CD14-positive monocyte (primary cell): ENCODE measurements at regions not wholly inside any gene's neighbourhood (a gene's known extent, or its start where the extent isn't known, plus 50 kb on each side); places are given as distances from the start of the nearest gene placed in this dataset.

ENCODE experiments used
- DNase-seq, 3 donors: peaks; one replicate each; pipeline ENCODE4 v3.0.0-alpha.2; 2011 to 2022
- H2AFZ ChIP-seq: 2 replicates; pipeline ENCODE4 v1.6.0; 2012; ENCODE audit warnings: mild to moderate bottlenecking, low read depth, low read length, inconsistent platforms; ENCODE audit not compliant: insufficient read depth, poor library complexity, severe bottlenecking
- H3K27ac ChIP-seq, 2 donors: 1 replicate in 1 of 2; 2 replicates in 1 of 2; pipeline ENCODE4 v1.5.1; 2012 to 2013; ENCODE audit warnings: low read length in 2 of 2, control low read depth in 1 of 2, inconsistent platforms in 1 of 2, low read depth in 1 of 2, mild to moderate bottlenecking in 1 of 2
- H3K27me3 ChIP-seq, 2 donors: one replicate each; pipeline versions ENCODE4 v1.6.0 to v1.6.1; 2011 to 2013; ENCODE audit warnings: low read length in 2 of 2; ENCODE audit not compliant: control insufficient read depth in 2 of 2, insufficient read depth in 2 of 2
- H3K36me3 ChIP-seq, 2 donors: replicated peaks in 1 of 2; 1 replicate in 1 of 2; 2 replicates in 1 of 2; pipeline versions ENCODE4 v1.5.1 to v1.6.1; 2012 to 2013; ENCODE audit warnings: low read length in 2 of 2, control low read depth in 1 of 2, inconsistent platforms in 1 of 2, mild to moderate bottlenecking in 1 of 2; ENCODE audit not compliant: insufficient read depth in 2 of 2, control insufficient read depth in 1 of 2
- H3K4me1 ChIP-seq, 2 donors: 1 replicate in 1 of 2; 2 replicates in 1 of 2; pipeline versions ENCODE4 v1.5.1 to v1.6.1; 2012 to 2013; ENCODE audit warnings: low read length in 2 of 2, control low read depth in 1 of 2, inconsistent platforms in 1 of 2, mild to moderate bottlenecking in 1 of 2, moderate library complexity in 1 of 2; ENCODE audit not compliant: insufficient read depth in 2 of 2, control insufficient read depth in 1 of 2
- H3K4me2 ChIP-seq: replicated peaks from 2 replicates; pipeline ENCODE3; 2012; ENCODE audit warnings: low read length, moderate library complexity, mild to moderate bottlenecking; ENCODE audit not compliant: poor library complexity, severe bottlenecking; ENCODE audit errors: extremely low read depth
- H3K4me3 ChIP-seq, 3 experiments: fragments of 200-600 bp in 1 of 3; sonication (generic) in 1 of 3; replicated peaks in 1 of 3; 1 replicate in 2 of 3; 2 replicates in 1 of 3; pipeline ENCODE4 v1.5.1; 2011 to 2013; ENCODE audit warnings: low read length in 3 of 3, mild to moderate bottlenecking in 3 of 3, control low read depth in 2 of 3, low read depth in 2 of 3, inconsistent platforms in 1 of 3, moderate library complexity in 1 of 3
- H3K79me2 ChIP-seq: 2 replicates; pipeline ENCODE4 v1.6.0; 2012; ENCODE audit warnings: mild to moderate bottlenecking, control low read depth, inconsistent platforms, low read length, moderate library complexity; ENCODE audit not compliant: insufficient read depth
- H3K9ac ChIP-seq: 2 replicates; pipeline ENCODE4 v1.6.0; 2017; ENCODE audit warnings: low read length, mild to moderate bottlenecking; ENCODE audit not compliant: insufficient read depth, poor library complexity, severe bottlenecking
- H3K9me3 ChIP-seq, 2 donors: replicated peaks in 1 of 2; 1 replicate in 1 of 2; 2 replicates in 1 of 2; pipeline versions ENCODE4 v1.5.1 to v1.6.1; 2012 to 2013; ENCODE audit warnings: low read length in 2 of 2, control low read depth in 1 of 2; ENCODE audit not compliant: control insufficient read depth in 1 of 2, insufficient read depth in 1 of 2
- H4K20me1 ChIP-seq: 2 replicates; pipeline ENCODE4 v1.6.0; 2012; ENCODE audit warnings: mild to moderate bottlenecking, low read length, control low read depth, moderate library complexity; ENCODE audit not compliant: insufficient read depth
- H3K27ac Mint-ChIP-seq, 7 donors: one replicate each; pipeline ENCODE4 v1.8.0; 2020; ENCODE audit warnings: mild to moderate bottlenecking in 7 of 7, mixed read lengths in 7 of 7, moderate library complexity in 6 of 7, inconsistent platforms in 2 of 7
- H3K27me3 Mint-ChIP-seq, 3 donors: one replicate each; pipeline ENCODE4 v1.8.0; 2021 to 2022; ENCODE audit warnings: low read depth in 3 of 3, mild to moderate bottlenecking in 3 of 3, mixed read lengths in 3 of 3, moderate library complexity in 3 of 3, inconsistent platforms in 1 of 3
- H3K36me3 Mint-ChIP-seq, 2 donors: one replicate each; pipeline ENCODE4 v1.8.0; 2020; ENCODE audit warnings: mixed read lengths in 2 of 2, inconsistent platforms in 1 of 2, mild to moderate bottlenecking in 1 of 2
- H3K4me1 Mint-ChIP-seq: one replicate; pipeline ENCODE4 v1.8.0; 2020; ENCODE audit warnings: mild to moderate bottlenecking, mixed read lengths
- H3K4me3 Mint-ChIP-seq, 2 donors: one replicate each; pipeline ENCODE4 v1.8.0; 2020; ENCODE audit warnings: mild to moderate bottlenecking in 2 of 2, mixed read lengths in 2 of 2, moderate library complexity in 1 of 2
- H3K9me3 Mint-ChIP-seq, 7 donors: one replicate each; pipeline ENCODE4 v1.8.0; 2020 to 2022; ENCODE audit warnings: mixed read lengths in 7 of 7, mild to moderate bottlenecking in 6 of 7, moderate library complexity in 6 of 7, inconsistent platforms in 2 of 7
- WGBS: methylation state at CpG from one replicate; pipeline ENCODE4 v1.1.5; 2013; ENCODE audit warnings: missing lambda C conversion rate; ENCODE audit not compliant: insufficient coverage; 5-methylcytosine and 5-hydroxymethylcytosine counted together
- intact Hi-C, 2 donors: fragments of 100-400 bp; cut with micrococcal nuclease; formaldehyde crosslinking; loops; one replicate each; pipeline versions ENCODE4 v1.15.0 to v1.15.1; 2023
- TF ChIP-seq, protein P1 (sequence below): fragments of 200-600 bp; IDR thresholded peaks from one replicate; pipeline ENCODE4 v1.8.0; 2022; ENCODE audit warnings: antibody characterized with exemption, mild to moderate bottlenecking

DNA sequence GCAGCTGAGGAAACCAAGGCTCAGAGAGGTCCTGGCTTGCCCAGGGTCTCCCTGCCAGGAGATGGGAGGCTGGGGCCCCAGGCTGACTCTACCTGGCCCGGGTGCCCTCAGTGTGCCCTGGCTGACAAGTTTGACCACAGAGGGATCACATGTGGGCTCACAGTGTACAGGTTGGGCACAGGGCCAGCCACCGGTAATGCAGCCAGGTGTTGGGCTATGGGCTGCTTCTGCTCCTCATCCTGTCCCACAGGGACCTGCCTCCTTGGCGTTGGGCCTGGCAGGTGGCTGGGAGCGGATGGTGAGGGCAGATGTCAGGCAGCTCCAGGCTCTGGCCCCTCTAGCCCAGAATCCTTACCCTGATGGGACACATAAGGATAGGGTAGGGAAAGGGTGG, 250.5 kb downstream of the LOXHD1 start:
- Histone ChIP-seq H4K20me1 (no peaks in the 10 kb centered on the region), H3K9ac (no peak overlapping the region), H3K27me3 (no peaks in the 10 kb centered on the region), H3K36me3 (no peaks in the 10 kb centered on the region), H3K4me3 (no peak overlapping the region), H2AFZ (no peak overlapping the region), H3K79me2 (no peaks in the 10 kb centered on the region), H3K4me1 (no peaks in the 10 kb centered on the region), H3K4me2 (no peak overlapping the region), H3K9me3 (no peaks in the 10 kb centered on the region), H3K27ac (no peak overlapping the region)
- 62% methylated on average over 2 of the region's 4 CpGs for WGBS
- no peaks in the 10 kb centered on the region for H3K36me3 Mint-ChIP-seq
- H3K9me3 Mint-ChIP-seq, result peaks cover 0 to 1% (median 0%) of the 10 kb centered on the region in 7 donors
- no peaks in the 10 kb centered on the region for H3K4me1 Mint-ChIP-seq
- no peak overlapping the region for H3K4me3 Mint-ChIP-seq
- TF ChIP-seq, protein P1, sequence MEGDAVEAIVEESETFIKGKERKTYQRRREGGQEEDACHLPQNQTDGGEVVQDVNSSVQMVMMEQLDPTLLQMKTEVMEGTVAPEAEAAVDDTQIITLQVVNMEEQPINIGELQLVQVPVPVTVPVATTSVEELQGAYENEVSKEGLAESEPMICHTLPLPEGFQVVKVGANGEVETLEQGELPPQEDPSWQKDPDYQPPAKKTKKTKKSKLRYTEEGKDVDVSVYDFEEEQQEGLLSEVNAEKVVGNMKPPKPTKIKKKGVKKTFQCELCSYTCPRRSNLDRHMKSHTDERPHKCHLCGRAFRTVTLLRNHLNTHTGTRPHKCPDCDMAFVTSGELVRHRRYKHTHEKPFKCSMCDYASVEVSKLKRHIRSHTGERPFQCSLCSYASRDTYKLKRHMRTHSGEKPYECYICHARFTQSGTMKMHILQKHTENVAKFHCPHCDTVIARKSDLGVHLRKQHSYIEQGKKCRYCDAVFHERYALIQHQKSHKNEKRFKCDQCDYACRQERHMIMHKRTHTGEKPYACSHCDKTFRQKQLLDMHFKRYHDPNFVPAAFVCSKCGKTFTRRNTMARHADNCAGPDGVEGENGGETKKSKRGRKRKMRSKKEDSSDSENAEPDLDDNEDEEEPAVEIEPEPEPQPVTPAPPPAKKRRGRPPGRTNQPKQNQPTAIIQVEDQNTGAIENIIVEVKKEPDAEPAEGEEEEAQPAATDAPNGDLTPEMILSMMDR, result no peak
- DNase-seq, result no peak
- H3K27ac Mint-ChIP-seq, result no peak overlapping the region
- H3K27me3 Mint-ChIP-seq, result peaks cover 4 to 8% (median 8%) of the 10 kb centered on the region in 3 donors
- intact Hi-C loops, result no loop called here

DNA sequence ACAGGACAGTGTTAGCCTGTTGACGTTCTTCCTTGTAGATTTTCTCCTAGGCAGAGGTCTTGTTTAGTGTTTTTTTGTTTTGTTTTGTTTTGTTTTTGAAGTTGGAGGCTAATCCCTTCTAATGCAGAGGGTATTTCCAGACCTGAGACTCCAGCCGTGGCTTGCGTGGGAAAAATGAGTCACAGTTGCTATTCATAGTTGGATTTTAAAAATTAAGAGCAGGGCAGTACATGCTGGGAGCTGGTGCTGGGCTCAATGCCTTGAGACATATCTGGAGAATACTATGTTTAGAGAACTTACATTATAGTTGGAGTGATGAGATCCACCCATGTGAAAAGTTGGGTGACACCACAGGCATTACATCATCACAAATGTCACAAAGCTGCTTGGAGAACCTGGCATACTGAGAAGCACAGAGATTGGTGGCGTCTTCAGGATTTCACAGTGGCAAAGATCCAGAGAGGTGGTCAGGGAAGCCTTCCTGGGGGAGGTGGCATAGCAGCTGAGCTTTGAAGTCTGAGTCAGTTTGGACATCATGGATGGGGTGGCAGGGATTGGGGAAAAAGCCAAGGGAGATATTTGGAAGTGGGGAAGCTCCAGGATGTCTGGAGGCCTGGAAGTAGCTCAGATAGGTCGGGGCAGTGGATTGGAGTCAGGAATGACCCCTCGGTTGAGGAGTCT, 249.4 kb downstream of the LOXHD1 start:
- Histone ChIP-seq H3K79me2 (no peaks in the 10 kb centered on the region), H3K4me1 (no peaks in the 10 kb centered on the region), H3K9ac (no peak overlapping the region), H3K36me3 (no peaks in the 10 kb centered on the region), H3K27ac (no peak overlapping the region), H3K9me3 (no peaks in the 10 kb centered on the region), H3K4me3 (no peak overlapping the region), H3K27me3 (no peaks in the 10 kb centered on the region), H3K4me2 (no peak overlapping the region), H2AFZ (no peak overlapping the region), H4K20me1 (no peaks in the 10 kb centered on the region)
- H3K4me1 Mint-ChIP-seq, result no peaks in the 10 kb centered on the region
- TF ChIP-seq, protein P1, result no peak
- DNase-seq, result no peak
- peaks cover 4 to 8% (median 6%) of the 10 kb centered on the region in 3 donors for H3K27me3 Mint-ChIP-seq
- no peaks in the 10 kb centered on the region for H3K36me3 Mint-ChIP-seq
- 87% methylated on average over 5 of the region's 6 CpGs for WGBS
- intact Hi-C loops, result no loop called here
- no peak overlapping the region for H3K27ac Mint-ChIP-seq
- no peak overlapping the region for H3K4me3 Mint-ChIP-seq
- peaks cover 0 to 1% (median 0%) of the 10 kb centered on the region in 7 donors for H3K9me3 Mint-ChIP-seq
